ENCODE measurements at regions not wholly inside any gene's neighbourhood (a gene's known extent, or its start where the extent isn't known, plus 50 kb on each side); places are given as distances from the start of the nearest gene placed in this dataset.
A peak's percentile ranks its signal among the peaks of the same experiment; 100 is the strongest.

DNA sequence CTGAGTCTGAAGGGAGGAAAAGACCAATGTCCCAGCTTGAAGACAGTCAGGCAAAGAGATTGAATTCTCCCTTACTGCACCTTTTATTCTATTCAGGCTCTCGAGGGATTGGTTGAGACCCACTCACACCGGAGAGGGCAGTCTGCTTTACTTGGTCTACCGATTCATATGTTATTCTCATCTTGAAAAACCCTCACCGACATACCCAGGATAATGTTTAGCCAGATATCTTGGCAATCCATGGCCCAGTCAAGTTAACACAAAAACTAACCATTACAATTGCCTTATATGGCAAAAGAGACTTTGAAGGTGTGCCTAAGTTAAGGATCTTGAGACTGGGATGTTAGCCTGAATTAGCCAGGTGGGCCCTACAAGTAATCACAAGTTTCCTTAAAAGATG lies 53.8 kb upstream of the BET1 start:
- Mint-ChIP-seq H3K4me3 (ENCODE audit: unreplicated experiment) (no peak overlapping the region), H3K27ac (ENCODE audit: unreplicated experiment) (no peak overlapping the region), H3K36me3 (ENCODE audit: low read depth, unreplicated experiment) (no peaks in the 10 kb centered on the region), H3K4me1 (ENCODE audit: low read depth, unreplicated experiment) (peaks cover 40% of the 10 kb centered on the region), H3K9me3 (ENCODE audit: unreplicated experiment) (peaks cover 4% of the 10 kb centered on the region), H3K27me3 (ENCODE audit: low read depth, unreplicated experiment) (no peaks in the 10 kb centered on the region)
- DNase-seq (ENCODE audit: low read depth) (no peak), FAIRE-seq (no peak)
- Histone ChIP-seq H2AFZ (ENCODE audit: low read depth, low read length) (no peak overlapping the region), H3K27ac (ENCODE audit: low read depth, low read length) (no peak overlapping the region), H3K4me3 (ENCODE audit: insufficient read depth, low read depth, low read length) (no peak overlapping the region), H3K36me3 (ENCODE audit: insufficient read depth, low read length) (no peaks in the 10 kb centered on the region), H3K4me1 (ENCODE audit: insufficient read depth, low read length) (peaks cover 16% of the 10 kb centered on the region), H4K20me1 (ENCODE audit: insufficient read depth, low read length) (no peaks in the 10 kb centered on the region), H3K27me3 (ENCODE audit: insufficient read depth, low read length) (no peaks in the 10 kb centered on the region), H3K79me2 (ENCODE audit: insufficient read depth, low read length) (no peaks in the 10 kb centered on the region), H3K9me3 (ENCODE audit: insufficient read depth, low read depth, low read length) (no peaks in the 10 kb centered on the region), H3K4me2 (ENCODE audit: low read length) (no peak overlapping the region), H3K9ac (ENCODE audit: low read length) (no peak overlapping the region)
- no peak for TF ChIP-seq EZH2 (IDR thresholded peaks at IDR 0.05; ENCODE audit: insufficient read depth, low read length)
- TF ChIP-seq, protein P1, sequence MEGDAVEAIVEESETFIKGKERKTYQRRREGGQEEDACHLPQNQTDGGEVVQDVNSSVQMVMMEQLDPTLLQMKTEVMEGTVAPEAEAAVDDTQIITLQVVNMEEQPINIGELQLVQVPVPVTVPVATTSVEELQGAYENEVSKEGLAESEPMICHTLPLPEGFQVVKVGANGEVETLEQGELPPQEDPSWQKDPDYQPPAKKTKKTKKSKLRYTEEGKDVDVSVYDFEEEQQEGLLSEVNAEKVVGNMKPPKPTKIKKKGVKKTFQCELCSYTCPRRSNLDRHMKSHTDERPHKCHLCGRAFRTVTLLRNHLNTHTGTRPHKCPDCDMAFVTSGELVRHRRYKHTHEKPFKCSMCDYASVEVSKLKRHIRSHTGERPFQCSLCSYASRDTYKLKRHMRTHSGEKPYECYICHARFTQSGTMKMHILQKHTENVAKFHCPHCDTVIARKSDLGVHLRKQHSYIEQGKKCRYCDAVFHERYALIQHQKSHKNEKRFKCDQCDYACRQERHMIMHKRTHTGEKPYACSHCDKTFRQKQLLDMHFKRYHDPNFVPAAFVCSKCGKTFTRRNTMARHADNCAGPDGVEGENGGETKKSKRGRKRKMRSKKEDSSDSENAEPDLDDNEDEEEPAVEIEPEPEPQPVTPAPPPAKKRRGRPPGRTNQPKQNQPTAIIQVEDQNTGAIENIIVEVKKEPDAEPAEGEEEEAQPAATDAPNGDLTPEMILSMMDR (IDR thresholded peaks at IDR 0.05; ENCODE audit: insufficient read depth, low read depth, low read length) = no peak

DNA sequence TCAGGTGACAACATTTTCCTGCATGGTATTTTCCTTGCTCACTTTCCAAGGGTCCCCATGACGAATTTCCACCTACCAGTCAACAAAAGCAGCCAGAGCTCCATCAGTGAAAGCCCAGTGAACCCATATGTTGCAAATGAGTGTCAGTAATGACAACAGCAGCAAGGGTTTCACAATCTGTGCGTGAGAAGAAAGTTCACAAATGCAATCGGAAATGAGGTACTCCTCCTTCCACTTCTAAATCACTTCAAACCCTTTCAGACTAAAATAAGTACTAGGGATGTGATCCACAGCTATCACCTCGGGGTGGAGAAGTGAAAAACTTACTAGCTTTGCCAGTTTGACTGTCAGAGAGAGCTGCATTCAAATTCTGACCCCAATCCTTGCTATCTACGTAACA lies 55.6 kb upstream of the BET1 start:
- Mint-ChIP-seq H3K4me3 (ENCODE audit: unreplicated experiment) (no peak overlapping the region), H3K36me3 (ENCODE audit: low read depth, unreplicated experiment) (no peaks in the 10 kb centered on the region), H3K4me1 (ENCODE audit: low read depth, unreplicated experiment) (peaks cover 39% of the 10 kb centered on the region), H3K9me3 (ENCODE audit: unreplicated experiment) (peaks cover 4% of the 10 kb centered on the region), H3K27me3 (ENCODE audit: low read depth, unreplicated experiment) (no peaks in the 10 kb centered on the region), H3K27ac (ENCODE audit: unreplicated experiment) (peak overlapping the region; percentile 42)
- no peak overlapping the region for H3K4me3 ChIP-seq (ENCODE audit: insufficient read depth, low read depth, low read length)
- DNase-seq (ENCODE audit: low read depth) = peak; percentile 77
- FAIRE-seq = no peak
- H3K36me3 ChIP-seq (ENCODE audit: insufficient read depth, low read length) = no peaks in the 10 kb centered on the region
- no peaks in the 10 kb centered on the region for H4K20me1 ChIP-seq (ENCODE audit: insufficient read depth, low read length)
- H3K27ac ChIP-seq (ENCODE audit: low read depth, low read length) = no peak overlapping the region
- H3K9me3 ChIP-seq (ENCODE audit: insufficient read depth, low read depth, low read length) = no peaks in the 10 kb centered on the region
- H3K9ac ChIP-seq (ENCODE audit: low read length) = no peak overlapping the region
- H2AFZ ChIP-seq (ENCODE audit: low read depth, low read length) = no peak overlapping the region
- peaks cover 20% of the 10 kb centered on the region for H3K4me1 ChIP-seq (ENCODE audit: insufficient read depth, low read length)
- no peak overlapping the region for H3K4me2 ChIP-seq (ENCODE audit: low read length)
- no peaks in the 10 kb centered on the region for H3K79me2 ChIP-seq (ENCODE audit: insufficient read depth, low read length)
- TF ChIP-seq, protein P1 (IDR thresholded peaks at IDR 0.05; ENCODE audit: insufficient read depth, low read depth, low read length) = no peak
- no peak for TF ChIP-seq EZH2 (IDR thresholded peaks at IDR 0.05; ENCODE audit: insufficient read depth, low read length)
- no peaks in the 10 kb centered on the region for H3K27me3 ChIP-seq (ENCODE audit: insufficient read depth, low read length)

DNA sequence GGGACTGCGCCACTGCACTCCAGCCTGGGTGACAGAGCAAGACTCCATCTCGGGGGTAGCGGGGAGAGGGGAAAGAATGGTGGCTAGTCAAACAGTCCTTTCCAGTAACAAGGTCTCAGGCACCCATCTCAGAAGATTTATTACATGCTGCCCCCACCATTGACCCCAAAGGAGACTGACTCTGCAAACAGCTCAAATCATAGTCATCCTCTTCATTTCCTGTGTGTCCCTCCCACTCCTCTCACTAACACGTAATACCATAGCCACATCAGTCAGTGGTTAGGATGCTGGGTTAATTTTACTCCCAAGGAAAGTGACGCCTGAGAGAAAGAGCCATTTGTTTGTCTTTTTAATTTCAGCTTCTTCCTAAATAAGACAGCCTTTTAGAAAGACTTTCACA lies 56.6 kb upstream of the BET1 start:
- H2AFZ ChIP-seq (ENCODE audit: low read depth, low read length) = peak overlapping the region; percentile 49
- TF ChIP-seq, protein P1 (IDR thresholded peaks at IDR 0.05; ENCODE audit: insufficient read depth, low read depth, low read length) = no peak
- no peak for TF ChIP-seq EZH2 (IDR thresholded peaks at IDR 0.05; ENCODE audit: insufficient read depth, low read length)
- peak; percentile 90 for DNase-seq (ENCODE audit: low read depth)
- no peaks in the 10 kb centered on the region for H3K36me3 ChIP-seq (ENCODE audit: insufficient read depth, low read length)
- Mint-ChIP-seq H3K9me3 (ENCODE audit: unreplicated experiment) (peaks cover 4% of the 10 kb centered on the region), H3K27ac (ENCODE audit: unreplicated experiment) (peak overlapping the region; percentile 48), H3K4me3 (ENCODE audit: unreplicated experiment) (no peak overlapping the region), H3K36me3 (ENCODE audit: low read depth, unreplicated experiment) (no peaks in the 10 kb centered on the region), H3K27me3 (ENCODE audit: low read depth, unreplicated experiment) (no peaks in the 10 kb centered on the region), H3K4me1 (ENCODE audit: low read depth, unreplicated experiment) (peaks cover 39% of the 10 kb centered on the region)
- H3K4me3 ChIP-seq (ENCODE audit: insufficient read depth, low read depth, low read length) = no peak overlapping the region
- H3K27ac ChIP-seq (ENCODE audit: low read depth, low read length) = no peak overlapping the region
- FAIRE-seq = peak; percentile 26
- no peaks in the 10 kb centered on the region for H3K79me2 ChIP-seq (ENCODE audit: insufficient read depth, low read length)
- no peaks in the 10 kb centered on the region for H3K9me3 ChIP-seq (ENCODE audit: insufficient read depth, low read depth, low read length)
- H3K4me2 ChIP-seq (ENCODE audit: low read length) = peak overlapping the region; percentile 52
- H4K20me1 ChIP-seq (ENCODE audit: insufficient read depth, low read length) = no peaks in the 10 kb centered on the region
- H3K4me1 ChIP-seq (ENCODE audit: insufficient read depth, low read length) = peaks cover 26% of the 10 kb centered on the region
- H3K9ac ChIP-seq (ENCODE audit: low read length) = no peak overlapping the region
- no peaks in the 10 kb centered on the region for H3K27me3 ChIP-seq (ENCODE audit: insufficient read depth, low read length)

Data from astrocyte (in vitro differentiated cells and primary cell).